ENCODE measurements at regions not wholly inside any gene's neighbourhood (a gene's known extent, or its start where the extent isn't known, plus 50 kb on each side); places are given as distances from the start of the nearest gene placed in this dataset.
A peak's percentile ranks its signal among the peaks of the same experiment; 100 is the strongest.
"Not testable (repeated sequence)": the region's sequence is repeated elsewhere in the genome, so short reads cannot be mapped to it uniquely, and the experiment has no call there.

DNA sequence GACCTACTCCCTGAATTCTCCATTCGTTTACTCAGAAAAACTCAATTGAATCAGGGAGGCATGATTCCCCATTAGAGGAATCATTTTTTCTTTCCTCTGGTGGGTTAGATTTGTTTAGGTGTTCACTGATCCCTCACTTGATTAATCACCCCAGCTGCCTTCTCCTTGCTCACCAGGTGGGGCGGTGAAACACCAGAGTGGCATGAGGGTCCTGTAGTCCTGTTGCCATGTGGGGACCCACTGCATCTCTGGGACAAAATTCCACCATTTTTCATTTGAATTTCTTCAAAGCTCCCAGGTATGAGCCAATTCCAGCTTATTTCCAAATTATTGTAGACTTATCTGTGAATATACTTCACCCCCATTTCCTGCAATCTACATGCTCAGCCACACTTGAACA lies 462.7 kb upstream of the ZNF507 start:
- ATAC-seq = no peak
- no peak overlapping the region for H3K27ac Mint-ChIP-seq
- H3K9me3 Mint-ChIP-seq = no peaks in the 10 kb centered on the region
- H3K4me3 Mint-ChIP-seq = no peak overlapping the region
- H3K36me3 Mint-ChIP-seq = no peaks in the 10 kb centered on the region
- H3K27me3 Mint-ChIP-seq = peaks cover 0 to 6% of the 10 kb centered on the region in 2 donors
- no peak for DNase-seq (ENCODE audit: low spot score)
- no peaks in the 10 kb centered on the region for H3K4me1 Mint-ChIP-seq (ENCODE audit: low read depth in 2 of 2)

DNA sequence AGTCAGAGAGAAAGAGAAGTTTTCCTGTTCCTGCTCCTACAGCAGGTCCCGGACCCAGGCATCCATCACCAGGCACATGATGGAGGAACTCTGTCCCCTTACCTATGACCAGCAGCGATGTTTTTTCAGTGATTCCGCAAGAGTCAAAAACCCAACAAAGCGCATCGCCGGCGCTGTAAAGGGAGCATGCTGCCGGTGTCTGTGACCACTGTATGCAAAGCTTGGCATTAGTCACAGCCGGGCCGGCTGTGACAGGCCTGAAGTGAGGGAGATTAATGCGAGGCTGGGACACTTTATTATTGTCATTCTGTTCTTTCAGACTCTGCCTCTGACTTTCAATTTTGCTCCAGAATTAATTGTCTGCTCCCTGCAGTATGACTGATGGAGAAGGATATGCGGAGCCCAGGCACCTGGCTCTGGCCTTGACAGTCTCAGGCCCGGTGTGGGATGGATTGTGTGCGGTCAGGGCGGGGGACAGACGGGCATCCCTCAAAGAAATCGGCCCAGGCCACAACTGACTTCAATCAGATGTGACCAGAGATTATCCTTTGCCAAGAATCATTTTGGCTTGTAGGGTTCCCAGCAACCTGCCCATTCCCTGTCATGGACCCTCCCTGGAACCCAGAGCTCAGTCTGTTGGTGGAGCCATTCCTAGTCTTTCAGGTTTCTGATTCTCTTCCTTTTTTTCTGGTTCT lies 462.0 kb upstream of the ZNF507 start:
- H3K9me3 Mint-ChIP-seq = no peaks in the 10 kb centered on the region
- DNase-seq (ENCODE audit: low spot score) (no peak), ATAC-seq (no peak)
- H3K27me3 Mint-ChIP-seq = peaks cover 0 to 6% of the 10 kb centered on the region in 2 donors
- no peak overlapping the region for H3K4me3 Mint-ChIP-seq
- no peak overlapping the region for H3K27ac Mint-ChIP-seq
- H3K36me3 Mint-ChIP-seq = no peaks in the 10 kb centered on the region
- H3K4me1 Mint-ChIP-seq (ENCODE audit: low read depth in 2 of 2) = no peaks in the 10 kb centered on the region

- Mint-ChIP-seq H3K9me3 (no peaks in the 10 kb centered on the region), H3K4me3 (no peak overlapping the region), H3K36me3 (no peaks in the 10 kb centered on the region), H3K27ac (no peak overlapping the region), H3K27me3 (peaks cover 0 to 9% of the 10 kb centered on the region in 2 donors), H3K4me1 (ENCODE audit: low read depth in 2 of 2) (no peaks in the 10 kb centered on the region)
- DNase-seq (ENCODE audit: low spot score) (no peak), ATAC-seq (no peak)
These were observed 460.0 kb upstream of the ZNF507 start for GRCh38 chr19:31885280-31885853.

GRCh38 chr19:31890230-31890629 lies 455.2 kb upstream of the ZNF507 start:
- H3K9me3 Mint-ChIP-seq = peaks cover 2% of the 10 kb centered on the region
- H3K4me3 Mint-ChIP-seq = no peak overlapping the region
- H3K27me3 Mint-ChIP-seq = peaks cover 0 to 8% of the 10 kb centered on the region in 2 donors
- H3K4me1 Mint-ChIP-seq (ENCODE audit: low read depth in 2 of 2) = no peaks in the 10 kb centered on the region
- no peak overlapping the region for H3K27ac Mint-ChIP-seq
- DNase-seq (ENCODE audit: low spot score) (no peak), ATAC-seq (no peak)
- H3K36me3 Mint-ChIP-seq = no peaks in the 10 kb centered on the region

DNA sequence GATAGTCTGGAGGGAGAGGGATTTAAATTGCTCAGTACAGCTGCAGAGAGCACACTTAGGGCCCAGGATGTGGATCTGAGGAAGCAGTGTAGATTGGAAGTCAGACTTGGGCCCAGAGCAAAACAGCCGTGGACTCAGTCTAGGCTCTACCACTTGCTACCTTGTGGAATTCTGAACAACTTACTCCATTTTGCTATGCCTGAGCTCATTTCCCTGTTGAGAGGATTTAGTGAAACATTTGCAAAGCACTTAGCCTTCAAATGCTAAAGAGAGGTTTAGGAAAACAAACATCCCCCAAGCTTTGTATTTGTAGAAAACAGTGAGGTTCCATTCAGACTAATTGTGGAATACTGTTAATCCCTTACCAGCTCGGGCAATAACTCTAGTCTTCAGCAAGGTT lies 453.4 kb upstream of the ZNF507 start:
- ATAC-seq (no peak), DNase-seq (ENCODE audit: low spot score) (no peak)
- peaks cover 2% of the 10 kb centered on the region for H3K9me3 Mint-ChIP-seq
- H3K27me3 Mint-ChIP-seq = peaks cover 0 to 10% of the 10 kb centered on the region in 2 donors
- no peaks in the 10 kb centered on the region for H3K4me1 Mint-ChIP-seq (ENCODE audit: low read depth in 2 of 2)
- H3K4me3 Mint-ChIP-seq = no peak overlapping the region
- H3K27ac Mint-ChIP-seq = no peak overlapping the region
- H3K36me3 Mint-ChIP-seq = no peaks in the 10 kb centered on the region

DNA sequence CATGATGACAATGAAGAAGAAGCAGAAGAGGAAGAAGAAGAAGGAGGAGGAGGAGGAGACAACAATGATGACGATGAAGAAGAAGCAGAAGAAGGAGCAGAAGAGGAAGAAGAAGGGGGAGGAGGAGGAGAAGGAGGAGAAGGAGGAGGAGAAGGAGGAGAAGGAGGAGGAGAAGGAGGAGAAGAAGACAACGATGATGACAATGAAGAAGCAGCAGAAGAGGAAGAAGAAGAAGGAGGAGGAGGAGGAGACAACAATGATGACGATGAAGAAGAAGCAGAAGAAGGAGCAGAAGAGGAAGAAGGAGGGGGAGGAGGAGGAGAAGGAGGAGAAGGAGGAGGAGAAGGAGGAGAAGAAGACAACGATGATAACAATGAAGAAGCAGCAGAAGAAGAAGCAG lies 451.9 kb upstream of the ZNF507 start:
- not testable (repeated sequence) for H3K27me3 Mint-ChIP-seq; H3K36me3 Mint-ChIP-seq; H3K4me1 Mint-ChIP-seq (ENCODE audit: low read depth in 2 of 2); DNase-seq (ENCODE audit: low spot score); H3K27ac Mint-ChIP-seq; H3K9me3 Mint-ChIP-seq; H3K4me3 Mint-ChIP-seq; ATAC-seq

DNA sequence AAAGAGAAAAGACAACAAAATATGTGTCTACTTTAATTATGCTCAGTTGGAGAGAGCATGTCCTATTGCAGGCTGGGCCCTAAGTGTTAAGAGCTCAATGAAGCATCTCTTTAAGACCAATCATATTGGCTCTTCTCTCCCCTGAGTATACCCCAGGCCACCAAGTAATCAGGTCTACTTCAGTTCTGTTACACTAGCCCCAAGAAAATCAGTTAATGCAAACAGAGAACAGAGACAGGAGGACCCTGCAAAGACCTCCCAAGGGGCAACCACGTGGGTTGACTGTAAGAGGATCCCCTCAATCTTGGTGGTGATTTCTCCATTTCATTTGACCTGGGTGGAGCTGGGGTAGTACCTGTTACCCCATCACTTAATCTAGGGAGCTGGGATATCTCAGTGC lies 451.0 kb upstream of the ZNF507 start:
- no peak overlapping the region for H3K4me3 Mint-ChIP-seq
- no peak overlapping the region for H3K27ac Mint-ChIP-seq
- no peaks in the 10 kb centered on the region for H3K4me1 Mint-ChIP-seq (ENCODE audit: low read depth in 2 of 2)
- DNase-seq (ENCODE audit: low spot score) = no peak
- peaks cover 2% of the 10 kb centered on the region for H3K9me3 Mint-ChIP-seq
- no peak for ATAC-seq
- no peaks in the 10 kb centered on the region for H3K36me3 Mint-ChIP-seq
- H3K27me3 Mint-ChIP-seq = peaks cover 0 to 5% of the 10 kb centered on the region in 2 donors

DNA sequence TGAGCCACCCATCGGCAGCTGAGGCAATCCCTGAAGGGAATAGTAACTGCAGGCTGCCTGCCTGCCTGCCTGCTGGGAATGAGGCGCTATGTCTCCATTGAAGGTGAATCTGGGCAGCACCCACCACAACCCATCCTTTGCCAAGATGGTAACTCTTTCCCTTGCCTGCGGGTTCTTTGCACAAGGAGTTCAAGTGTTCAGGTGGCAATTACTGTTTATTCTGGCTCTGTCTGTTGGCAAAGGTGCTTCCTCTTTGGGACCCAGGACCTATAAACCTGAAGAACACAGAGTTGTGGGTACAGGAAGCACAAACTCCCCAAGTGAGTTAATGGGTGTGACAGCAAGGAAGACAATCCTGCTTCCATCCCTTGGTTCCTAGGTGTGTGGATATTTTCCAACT lies 448.1 kb upstream of the ZNF507 start:
- H3K4me3 Mint-ChIP-seq = no peak overlapping the region
- ATAC-seq = no peak
- H3K36me3 Mint-ChIP-seq = no peaks in the 10 kb centered on the region
- H3K9me3 Mint-ChIP-seq = peaks cover 2% of the 10 kb centered on the region
- no peak for DNase-seq (ENCODE audit: low spot score)
- peaks cover 0 to 5% of the 10 kb centered on the region in 2 donors for H3K27me3 Mint-ChIP-seq
- H3K4me1 Mint-ChIP-seq (ENCODE audit: low read depth in 2 of 2) = no peaks in the 10 kb centered on the region
- H3K27ac Mint-ChIP-seq = no peak overlapping the region

- H3K27me3 Mint-ChIP-seq = peaks cover 0 to 11% of the 10 kb centered on the region in 2 donors
- H3K36me3 Mint-ChIP-seq = no peaks in the 10 kb centered on the region
- no peaks in the 10 kb centered on the region for H3K9me3 Mint-ChIP-seq
- ATAC-seq = no peak
- DNase-seq (ENCODE audit: low spot score) = no peak
- no peak overlapping the region for H3K27ac Mint-ChIP-seq
- peaks cover 0 to 2% of the 10 kb centered on the region in 2 donors for H3K4me1 Mint-ChIP-seq (ENCODE audit: low read depth in 2 of 2)
- no peak overlapping the region for H3K4me3 Mint-ChIP-seq
These were observed 444.4 kb upstream of the ZNF507 start for GRCh38 chr19:31900991-31901390.

DNA sequence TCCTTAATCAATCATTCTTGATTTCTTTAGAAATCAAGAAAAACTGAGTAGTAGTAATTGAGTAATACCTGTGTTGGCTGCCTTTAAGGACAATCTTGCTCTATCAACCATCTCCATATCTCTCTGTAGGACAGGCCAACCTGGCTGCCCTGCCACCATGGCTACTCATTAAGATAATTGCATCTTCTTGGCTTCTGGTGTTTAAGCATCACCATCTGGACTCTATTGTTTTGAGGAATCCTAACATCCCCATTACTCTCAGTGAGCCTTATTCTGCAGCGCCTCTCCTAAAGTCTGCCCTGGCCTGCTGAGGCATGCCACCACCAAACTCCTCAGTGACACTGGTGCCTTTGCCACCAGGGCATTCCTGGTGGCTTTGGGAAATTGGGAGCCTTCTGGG lies 442.6 kb upstream of the ZNF507 start:
- ATAC-seq = no peak
- Mint-ChIP-seq H3K4me1 (ENCODE audit: low read depth in 2 of 2) (peaks cover 0 to 8% of the 10 kb centered on the region in 2 donors), H3K27ac (no peak overlapping the region), H3K4me3 (no peak overlapping the region), H3K27me3 (peaks cover 0 to 9% of the 10 kb centered on the region in 2 donors), H3K36me3 (no peaks in the 10 kb centered on the region), H3K9me3 (no peaks in the 10 kb centered on the region)
- no peak for DNase-seq (ENCODE audit: low spot score)

DNA sequence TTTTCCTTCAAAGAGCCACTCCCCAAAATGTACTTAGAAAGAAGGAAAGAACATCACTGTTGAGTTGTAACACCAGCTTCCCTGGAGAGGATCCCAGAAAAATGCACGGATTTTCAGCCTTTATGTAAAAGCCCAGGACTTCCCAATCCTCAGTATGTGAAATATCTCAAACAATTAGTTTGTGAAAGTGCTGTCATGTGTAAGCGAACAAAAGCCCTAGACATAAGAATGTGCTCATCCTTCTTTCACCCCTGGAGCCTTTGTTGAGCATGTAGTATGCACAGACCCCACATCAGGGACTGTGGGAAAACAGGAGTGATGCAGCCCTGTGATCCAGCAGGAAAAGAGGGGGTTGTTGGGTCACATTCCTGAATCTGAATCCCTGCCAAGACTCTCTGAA lies 441.4 kb upstream of the ZNF507 start:
- H3K27ac Mint-ChIP-seq = no peak overlapping the region
- H3K4me3 Mint-ChIP-seq = no peak overlapping the region
- peaks cover 0 to 9% of the 10 kb centered on the region in 2 donors for H3K27me3 Mint-ChIP-seq
- ATAC-seq (no peak), DNase-seq (ENCODE audit: low spot score) (no peak)
- no peaks in the 10 kb centered on the region for H3K9me3 Mint-ChIP-seq
- peaks cover 0 to 8% of the 10 kb centered on the region in 2 donors for H3K4me1 Mint-ChIP-seq (ENCODE audit: low read depth in 2 of 2)
- H3K36me3 Mint-ChIP-seq = no peaks in the 10 kb centered on the region

- Mint-ChIP-seq H3K27me3 (peaks cover 0 to 9% of the 10 kb centered on the region in 2 donors), H3K4me3 (no peak overlapping the region), H3K9me3 (no peaks in the 10 kb centered on the region), H3K27ac (peak overlapping the region in 1 of 2 donors; percentile 55), H3K36me3 (no peaks in the 10 kb centered on the region), H3K4me1 (ENCODE audit: low read depth in 2 of 2) (peaks cover 0 to 8% of the 10 kb centered on the region in 2 donors)
- ATAC-seq (no peak), DNase-seq (ENCODE audit: low spot score) (no peak)
These were observed 439.1 kb upstream of the ZNF507 start for GRCh38 chr19:31906111-31906871.

DNA sequence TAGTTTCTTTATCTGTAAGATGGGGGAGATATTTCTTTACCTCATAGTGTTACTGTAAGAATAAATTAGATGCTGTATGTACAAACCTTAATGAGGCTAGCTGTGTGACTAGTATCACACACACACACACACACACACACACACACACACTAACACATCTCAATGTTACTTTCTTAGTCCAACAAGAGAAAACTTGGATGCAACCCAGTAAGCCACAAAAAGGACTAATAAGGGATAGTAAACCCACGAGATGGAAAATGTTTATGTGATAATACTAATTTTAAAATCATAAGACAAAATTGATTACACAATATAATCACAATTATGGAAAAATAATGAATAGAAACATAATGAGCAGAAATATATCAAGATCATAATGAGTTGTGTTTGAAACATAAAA lies 437.7 kb upstream of the ZNF507 start:
- Mint-ChIP-seq H3K4me1 (ENCODE audit: low read depth in 2 of 2) (peaks cover 0 to 8% of the 10 kb centered on the region in 2 donors), H3K9me3 (no peaks in the 10 kb centered on the region), H3K27ac (no peak overlapping the region), H3K36me3 (no peaks in the 10 kb centered on the region), H3K27me3 (peaks cover 0 to 11% of the 10 kb centered on the region in 2 donors), H3K4me3 (no peak overlapping the region)
- ATAC-seq (no peak), DNase-seq (ENCODE audit: low spot score) (no peak)

- no peaks in the 10 kb centered on the region for H3K36me3 Mint-ChIP-seq
- H3K9me3 Mint-ChIP-seq = no peaks in the 10 kb centered on the region
- peaks cover 0 to 11% of the 10 kb centered on the region in 2 donors for H3K27me3 Mint-ChIP-seq
- H3K4me1 Mint-ChIP-seq (ENCODE audit: low read depth in 2 of 2) = peaks cover 0 to 8% of the 10 kb centered on the region in 2 donors
- no peak for DNase-seq (ENCODE audit: low spot score)
- no peak for ATAC-seq
- H3K27ac Mint-ChIP-seq = no peak overlapping the region
- no peak overlapping the region for H3K4me3 Mint-ChIP-seq
These were observed 437.3 kb upstream of the ZNF507 start for GRCh38 chr19:31908080-31908479.

Measured in natural killer cell treated with Interleukin-12 subunit alpha and Interleukin-12 subunit beta and Interleukin-15 and Interleukin-18, amount 100 ng/mL, for 72 hours (primary cell).